ENCODE measurements at regions not wholly inside any gene's neighbourhood (a gene's known extent, or its start where the extent isn't known, plus 50 kb on each side); places are given as distances from the start of the nearest gene placed in this dataset.

DNA sequence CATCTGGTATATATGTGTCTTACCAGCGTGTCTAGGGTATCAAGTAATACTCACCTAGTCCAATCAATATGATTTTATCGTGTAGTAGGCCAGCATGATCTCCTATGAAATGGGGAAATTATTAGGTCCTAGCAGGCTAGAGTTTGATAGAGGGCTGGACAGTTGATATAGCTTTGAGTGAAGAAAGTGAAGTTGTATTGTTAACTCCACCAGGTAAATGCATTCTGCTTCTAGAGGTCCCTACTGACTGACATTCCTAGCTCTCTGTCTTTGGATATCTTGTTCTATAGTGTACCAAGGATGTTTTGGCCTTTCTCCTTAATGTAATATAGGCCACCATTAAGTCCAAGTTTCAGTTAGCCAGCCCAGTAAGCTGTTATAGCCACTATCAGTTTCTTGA is 97.4 kb downstream of the EBNA1BP2 start:
- TF ChIP-seq, protein P1, sequence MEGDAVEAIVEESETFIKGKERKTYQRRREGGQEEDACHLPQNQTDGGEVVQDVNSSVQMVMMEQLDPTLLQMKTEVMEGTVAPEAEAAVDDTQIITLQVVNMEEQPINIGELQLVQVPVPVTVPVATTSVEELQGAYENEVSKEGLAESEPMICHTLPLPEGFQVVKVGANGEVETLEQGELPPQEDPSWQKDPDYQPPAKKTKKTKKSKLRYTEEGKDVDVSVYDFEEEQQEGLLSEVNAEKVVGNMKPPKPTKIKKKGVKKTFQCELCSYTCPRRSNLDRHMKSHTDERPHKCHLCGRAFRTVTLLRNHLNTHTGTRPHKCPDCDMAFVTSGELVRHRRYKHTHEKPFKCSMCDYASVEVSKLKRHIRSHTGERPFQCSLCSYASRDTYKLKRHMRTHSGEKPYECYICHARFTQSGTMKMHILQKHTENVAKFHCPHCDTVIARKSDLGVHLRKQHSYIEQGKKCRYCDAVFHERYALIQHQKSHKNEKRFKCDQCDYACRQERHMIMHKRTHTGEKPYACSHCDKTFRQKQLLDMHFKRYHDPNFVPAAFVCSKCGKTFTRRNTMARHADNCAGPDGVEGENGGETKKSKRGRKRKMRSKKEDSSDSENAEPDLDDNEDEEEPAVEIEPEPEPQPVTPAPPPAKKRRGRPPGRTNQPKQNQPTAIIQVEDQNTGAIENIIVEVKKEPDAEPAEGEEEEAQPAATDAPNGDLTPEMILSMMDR (IDR thresholded peaks at IDR 0.05) = no peak
- TF ChIP-seq POLR2AphosphoS5 (IDR thresholded peaks at IDR 0.05) = no peak

Measured in suprapubic skin (tissue), 3 donors.